ENCODE measurements at regions not wholly inside any gene's neighbourhood (a gene's known extent, or its start where the extent isn't known, plus 50 kb on each side); places are given as distances from the start of the nearest gene placed in this dataset.

- Mint-ChIP-seq H3K27ac (no peak overlapping the region), H3K9me3 (peaks cover 4 to 10% of the 10 kb centered on the region in 2 donors), H3K4me3 (no peak overlapping the region), H3K27me3 (no peaks in the 10 kb centered on the region), H3K4me1 (peaks cover 10% of the 10 kb centered on the region)
- ATAC-seq (no peak), DNase-seq (no peak)
Observed at GRCh38 chr2:10236571-10237391, 65.9 kb upstream of the HPCAL1 start.

GRCh38 chr2:10237392-10238321, 65.0 kb upstream of the HPCAL1 start:
- H3K27ac Mint-ChIP-seq = no peak overlapping the region
- DNase-seq = no peak
- H3K27me3 Mint-ChIP-seq = no peaks in the 10 kb centered on the region
- H3K4me1 Mint-ChIP-seq = peaks cover 5% of the 10 kb centered on the region
- ATAC-seq = no peak
- peaks cover 4 to 10% of the 10 kb centered on the region in 2 donors for H3K9me3 Mint-ChIP-seq
- H3K4me3 Mint-ChIP-seq = no peak overlapping the region

DNA sequence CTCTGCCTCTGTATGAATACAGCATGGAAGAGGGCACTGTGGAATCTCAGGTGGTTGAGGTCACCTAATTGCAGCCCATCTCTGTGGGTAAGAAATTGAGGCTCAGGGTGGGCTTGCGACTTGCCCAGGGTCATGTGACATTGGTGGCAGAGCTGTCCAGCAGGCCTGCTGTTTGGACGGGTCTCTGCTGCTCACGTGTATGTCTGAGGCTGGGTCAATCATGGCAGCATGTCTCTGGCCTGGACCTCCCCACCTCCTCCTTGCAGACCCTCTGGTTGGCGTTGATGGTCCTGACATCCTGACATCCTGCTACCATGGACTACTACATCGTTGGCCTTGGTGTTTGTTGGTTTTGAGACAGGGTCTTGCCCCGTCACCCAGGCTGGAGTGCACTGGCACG, 64.3 kb upstream of the HPCAL1 start:
- no peaks in the 10 kb centered on the region for H3K4me1 Mint-ChIP-seq
- no peaks in the 10 kb centered on the region for H3K27me3 Mint-ChIP-seq
- H3K27ac Mint-ChIP-seq = peak overlapping the region in 1 of 2 donors; percentile 89
- no peak for ATAC-seq
- DNase-seq = no peak
- H3K4me3 Mint-ChIP-seq = no peak overlapping the region
- peaks cover 0 to 5% of the 10 kb centered on the region in 2 donors for H3K9me3 Mint-ChIP-seq

DNA sequence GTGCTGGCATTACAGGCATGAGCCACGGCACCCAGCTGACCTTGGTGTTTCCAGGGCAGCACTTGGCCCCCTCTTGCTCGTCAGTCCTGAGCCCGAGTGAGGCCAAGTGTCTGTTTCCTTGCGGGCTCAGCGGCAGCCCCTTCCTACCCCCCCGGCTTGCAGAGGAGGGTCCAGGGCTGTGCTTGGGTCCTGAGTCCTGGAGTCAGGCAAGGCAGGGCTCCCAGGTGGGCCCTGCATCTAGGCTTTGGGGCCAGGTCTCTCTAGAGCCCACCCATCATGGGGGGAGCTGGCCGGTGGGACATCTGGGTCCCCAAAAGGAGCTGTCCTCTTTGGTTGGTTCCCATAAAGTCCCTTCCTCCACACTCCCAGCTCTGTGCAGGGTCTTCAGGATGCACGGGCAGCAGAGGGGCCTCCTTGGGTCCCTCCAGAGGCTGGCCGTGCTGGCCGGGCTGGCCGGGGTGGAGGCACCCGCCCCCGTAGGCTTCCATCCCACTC, 63.7 kb upstream of the HPCAL1 start:
- DNase-seq = no peak
- ATAC-seq = no peak
- Mint-ChIP-seq H3K27ac (no peak overlapping the region), H3K27me3 (no peaks in the 10 kb centered on the region), H3K4me1 (no peaks in the 10 kb centered on the region), H3K9me3 (no peaks in the 10 kb centered on the region), H3K4me3 (no peak overlapping the region)

GRCh38 chr2:10239561-10239967, 63.1 kb upstream of the HPCAL1 start:
- H3K4me1 Mint-ChIP-seq = no peaks in the 10 kb centered on the region
- no peaks in the 10 kb centered on the region for H3K27me3 Mint-ChIP-seq
- H3K27ac Mint-ChIP-seq = no peak overlapping the region
- ATAC-seq (no peak), DNase-seq (no peak)
- no peak overlapping the region for H3K4me3 Mint-ChIP-seq
- no peaks in the 10 kb centered on the region for H3K9me3 Mint-ChIP-seq

- H3K4me1 Mint-ChIP-seq = no peaks in the 10 kb centered on the region
Observed at GRCh38 chr2:10240161-10240681, 62.5 kb upstream of the HPCAL1 start.

DNA sequence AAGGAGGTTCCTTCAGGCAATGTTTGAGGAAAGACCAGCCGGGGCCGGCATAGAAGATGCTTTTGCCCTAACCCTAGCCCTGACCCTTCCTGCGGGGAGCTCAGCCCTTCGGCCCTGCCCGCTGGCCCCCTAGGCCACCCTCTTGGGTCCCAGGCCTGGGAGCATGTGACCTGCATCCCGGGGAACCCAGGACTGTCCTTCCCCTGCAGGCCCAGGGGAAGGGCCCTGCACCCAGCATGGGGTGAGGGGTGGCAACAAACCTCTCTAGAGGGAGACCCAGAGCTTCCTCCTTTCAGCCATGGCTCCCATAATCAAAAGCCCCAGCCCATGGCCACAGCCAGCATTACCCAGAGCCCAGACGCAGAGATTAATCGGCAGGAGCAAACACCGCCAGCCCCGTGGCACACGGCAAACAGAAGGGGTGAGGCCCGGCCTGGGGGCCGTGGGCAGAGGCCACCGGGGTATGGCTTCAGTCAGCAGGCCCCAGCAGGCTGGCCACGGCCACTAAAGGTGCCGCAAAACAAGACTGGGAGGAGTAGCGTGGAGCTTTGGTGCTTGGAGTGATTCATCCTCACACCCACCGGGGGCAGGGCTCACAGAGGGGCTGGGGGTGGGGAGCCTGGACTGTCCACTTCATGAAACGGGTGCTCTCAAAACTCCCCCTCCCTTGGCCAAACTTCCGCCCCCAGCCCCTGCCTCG, 61.6 kb upstream of the HPCAL1 start:
- no peaks in the 10 kb centered on the region for H3K4me1 Mint-ChIP-seq
- peak overlapping the region in 1 of 2 donors; percentile 67 for H3K27ac Mint-ChIP-seq
- DNase-seq = no peak
- no peak for ATAC-seq
- no peaks in the 10 kb centered on the region for H3K9me3 Mint-ChIP-seq
- H3K27me3 Mint-ChIP-seq = no peaks in the 10 kb centered on the region
- H3K4me3 Mint-ChIP-seq = no peak overlapping the region

More at GRCh38 chr2:10240161-10240681, 62.5 kb upstream of the HPCAL1 start:
- no peak for ATAC-seq
- Mint-ChIP-seq H3K27ac (no peak overlapping the region), H3K4me3 (no peak overlapping the region), H3K9me3 (no peaks in the 10 kb centered on the region), H3K27me3 (no peaks in the 10 kb centered on the region)
- no peak for DNase-seq

- Mint-ChIP-seq H3K4me1 (no peaks in the 10 kb centered on the region), H3K27me3 (no peaks in the 10 kb centered on the region), H3K9me3 (no peaks in the 10 kb centered on the region), H3K4me3 (no peak overlapping the region), H3K27ac (no peak overlapping the region)
- no peak for DNase-seq
- no peak for ATAC-seq
Observed at GRCh38 chr2:10241641-10242430, 60.9 kb upstream of the HPCAL1 start.

GRCh38 chr2:10242451-10242850, 60.3 kb upstream of the HPCAL1 start:
- H3K4me3 Mint-ChIP-seq = no peak overlapping the region
- DNase-seq = no peak

DNA sequence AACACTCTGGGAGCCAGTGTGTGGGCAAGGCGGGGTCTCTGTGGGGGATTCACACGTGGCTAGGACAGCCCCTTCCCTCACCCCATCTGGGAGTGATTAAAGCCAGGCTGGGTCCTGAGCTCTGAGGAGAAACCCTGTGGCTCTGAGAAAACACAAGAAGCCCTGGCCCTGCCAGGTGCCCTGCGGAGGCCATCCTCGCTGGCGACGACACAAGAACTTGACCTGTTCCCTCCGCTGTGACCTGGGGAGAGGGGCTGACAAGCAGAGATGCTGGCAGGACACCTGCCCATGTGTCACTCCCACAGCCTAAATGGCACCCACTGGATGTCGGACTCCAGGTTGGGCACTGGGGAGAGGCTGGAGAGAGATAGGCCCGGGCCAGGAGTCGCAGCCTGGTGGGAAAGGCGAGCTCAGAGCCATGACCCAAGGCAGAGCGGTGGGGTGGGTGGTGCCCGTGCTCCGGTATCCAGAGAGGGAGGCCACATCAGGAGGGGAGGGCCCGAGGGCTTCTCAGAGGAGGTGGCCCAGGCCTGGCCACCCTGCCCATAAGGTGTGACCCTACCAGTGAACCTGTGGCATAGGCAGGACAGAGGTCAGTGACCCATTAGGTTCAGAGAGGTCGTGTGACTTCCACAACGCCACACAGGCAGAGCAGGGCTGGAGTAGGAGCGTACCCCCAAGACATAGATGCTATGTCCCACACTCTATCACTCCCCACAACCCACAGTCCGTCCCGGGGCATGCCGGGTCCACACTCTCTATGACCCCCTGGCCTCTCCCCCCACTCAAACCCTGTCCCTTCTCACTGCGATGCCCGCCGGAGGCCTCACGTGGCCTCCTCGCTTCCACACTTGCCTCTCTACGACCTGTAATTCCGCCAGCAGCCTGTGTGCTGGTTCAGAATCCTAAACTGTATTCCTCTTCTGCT, 59.4 kb upstream of the HPCAL1 start:
- H3K27ac Mint-ChIP-seq = peak overlapping the region in 1 of 2 donors; percentile 49
- H3K4me3 Mint-ChIP-seq = no peak overlapping the region
- DNase-seq (no peak), ATAC-seq (peak; percentile 27)
- H3K4me1 Mint-ChIP-seq = no peaks in the 10 kb centered on the region
- no peaks in the 10 kb centered on the region for H3K9me3 Mint-ChIP-seq
- H3K27me3 Mint-ChIP-seq = no peaks in the 10 kb centered on the region

More at GRCh38 chr2:10242451-10242850, 60.3 kb upstream of the HPCAL1 start:
- Mint-ChIP-seq H3K27ac (peak overlapping the region in 1 of 2 donors; percentile 61), H3K9me3 (no peaks in the 10 kb centered on the region), H3K4me1 (no peaks in the 10 kb centered on the region), H3K27me3 (no peaks in the 10 kb centered on the region)
- ATAC-seq = no peak

DNA sequence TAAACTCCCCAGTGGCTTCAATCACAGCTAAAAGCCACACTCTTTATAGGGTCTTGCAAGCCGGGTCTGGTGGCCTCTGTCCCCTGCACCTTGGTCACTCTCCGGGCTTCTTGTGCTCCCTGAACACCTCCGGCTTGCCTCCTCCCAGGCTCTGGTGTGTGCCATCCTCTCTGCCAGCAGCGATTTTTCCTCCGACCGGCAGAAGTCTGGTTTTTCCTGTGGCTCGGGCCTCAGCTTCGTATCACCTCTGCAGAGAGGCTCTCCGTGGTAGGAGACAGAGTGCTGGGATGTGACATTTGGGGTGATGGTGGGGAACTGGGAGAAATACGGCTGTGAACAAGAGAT, 58.8 kb upstream of the HPCAL1 start:
- H3K4me3 Mint-ChIP-seq = no peak overlapping the region
- no peak overlapping the region for H3K27ac Mint-ChIP-seq
- DNase-seq (no peak), ATAC-seq (no peak)
- H3K9me3 Mint-ChIP-seq = no peaks in the 10 kb centered on the region
- no peaks in the 10 kb centered on the region for H3K4me1 Mint-ChIP-seq
- H3K27me3 Mint-ChIP-seq = no peaks in the 10 kb centered on the region

GRCh38 chr2:10245021-10245420, 57.7 kb upstream of the HPCAL1 start:
- no peaks in the 10 kb centered on the region for H3K27me3 Mint-ChIP-seq
- no peak overlapping the region for H3K4me3 Mint-ChIP-seq
- peaks cover 2 to 3% of the 10 kb centered on the region in 2 donors for H3K9me3 Mint-ChIP-seq
- ATAC-seq = no peak
- H3K4me1 Mint-ChIP-seq = no peaks in the 10 kb centered on the region
- H3K27ac Mint-ChIP-seq = no peak overlapping the region
- no peak for DNase-seq

GRCh38 chr2:10245661-10246060, 57.0 kb upstream of the HPCAL1 start:
- no peak overlapping the region for H3K27ac Mint-ChIP-seq
- no peaks in the 10 kb centered on the region for H3K4me1 Mint-ChIP-seq
- H3K27me3 Mint-ChIP-seq = no peaks in the 10 kb centered on the region
- peaks cover 8 to 9% of the 10 kb centered on the region in 2 donors for H3K9me3 Mint-ChIP-seq
- ATAC-seq = no peak
- H3K4me3 Mint-ChIP-seq = no peak overlapping the region
- DNase-seq = no peak

GRCh38 chr2:10246370-10246769, 56.3 kb upstream of the HPCAL1 start:
- Mint-ChIP-seq H3K4me1 (no peaks in the 10 kb centered on the region), H3K27me3 (no peaks in the 10 kb centered on the region), H3K4me3 (no peak overlapping the region), H3K27ac (no peak overlapping the region), H3K9me3 (peaks cover 11 to 13% of the 10 kb centered on the region in 2 donors)
- DNase-seq = no peak
- ATAC-seq = no peak

Measured in stimulated activated naive CD8-positive, alpha-beta T cell treated with anti-CD3 and anti-CD28 coated beads, Interleukin-15, amount 100 ng/mL, for 72 hours (primary cell).